GM18951 (cell line): ENCODE measurements at regions not wholly inside any gene's neighbourhood (a gene's known extent, or its start where the extent isn't known, plus 50 kb on each side); places are given as distances from the start of the nearest gene placed in this dataset.
"Not testable (repeated sequence)": the region's sequence is repeated elsewhere in the genome, so short reads cannot be mapped to it uniquely, and the experiment has no call there.

Experiments used
- POLR2A ChIP-seq: IDR thresholded peaks from 4 replicates; pipeline ENCODE4 v1.6.1; 2011; ENCODE audit warnings: mild to moderate bottlenecking; ENCODE audit not compliant: insufficient read length, insufficient read depth; ENCODE audit errors: extremely low read depth
- in situ Hi-C: fragments of 300-500 bp; cut with MboI; formaldehyde crosslinking; loops from one replicate; pipeline ENCODE4 v1.12.0; 2022; ENCODE audit warnings: low sequenced_read_pairs, mixed read lengths, inconsistent platforms; ENCODE audit not compliant: unreplicated experiment

DNA sequence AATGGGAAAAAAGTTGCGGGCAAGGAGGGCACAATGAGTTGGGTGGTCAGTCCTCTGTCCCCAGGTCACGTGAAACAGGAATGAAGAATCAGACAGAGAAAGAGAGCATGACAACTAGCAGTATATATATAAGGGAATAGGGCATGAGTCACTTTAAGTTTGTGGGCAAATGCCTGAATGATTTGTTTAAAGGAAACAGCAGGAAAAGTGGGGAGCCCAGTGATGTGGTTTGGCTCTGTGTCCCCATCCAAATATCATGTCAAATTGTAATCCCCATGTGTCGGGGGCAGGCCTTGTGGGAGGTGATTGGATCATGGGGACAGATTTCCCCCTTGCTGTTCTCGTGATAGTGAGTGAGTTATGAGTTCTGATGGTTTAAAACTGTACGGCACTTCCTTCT, 195.3 kb upstream of the IGF1 start:
- in situ Hi-C loops, result no loop called here
- TF ChIP-seq POLR2A, result no peak

DNA sequence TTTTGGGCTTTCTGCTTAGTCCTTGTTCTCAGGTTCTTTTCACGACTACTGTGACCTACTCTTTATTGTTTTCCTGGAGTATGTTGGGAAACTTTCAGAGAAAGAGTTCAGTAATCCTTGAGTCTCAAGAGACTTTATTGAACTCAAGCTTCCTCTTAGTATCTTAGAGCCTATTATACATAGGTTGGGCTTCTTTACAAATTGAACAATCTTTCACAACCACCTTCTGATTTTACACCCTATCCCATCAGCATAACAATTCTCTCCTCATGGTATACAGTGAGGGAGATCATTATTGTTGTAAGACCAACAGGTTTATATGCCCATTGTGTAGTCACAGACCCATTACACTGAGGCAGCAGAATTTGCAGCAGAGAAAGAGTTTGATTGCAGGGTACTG, 193.2 kb upstream of the IGF1 start:
- TF ChIP-seq POLR2A, result no peak
- in situ Hi-C loops, result no loop called here

DNA sequence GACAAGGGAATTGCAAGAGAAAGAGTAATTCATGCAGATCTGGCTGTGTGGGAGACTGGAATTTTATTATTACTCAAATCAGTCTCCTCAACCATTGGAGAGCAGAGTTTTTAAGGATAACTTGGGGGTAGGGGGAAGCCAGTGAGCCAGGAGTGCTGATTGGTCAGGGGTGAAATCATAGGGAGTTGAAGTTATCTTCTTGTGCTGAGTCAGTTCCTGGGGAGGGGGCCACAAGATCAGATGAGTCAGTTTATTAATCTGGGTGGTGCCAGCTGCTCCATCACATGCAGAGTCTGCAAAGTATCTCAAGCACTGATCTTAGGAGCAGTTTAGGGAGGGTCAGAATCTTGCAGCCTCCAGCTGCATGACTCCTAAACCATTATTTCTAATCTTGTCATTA, 191.8 kb upstream of the IGF1 start:
- in situ Hi-C loops, result not testable (repeated sequence)

- in situ Hi-C loops, result no loop called here
- no peak for TF ChIP-seq POLR2A
Observed at GRCh38 chr12:102669056-102669455, 188.7 kb upstream of the IGF1 start.

GRCh38 chr12:102666176-102666575, 185.8 kb upstream of the IGF1 start:
- in situ Hi-C loops, result not testable (repeated sequence)

- in situ Hi-C loops, result no loop called here
- no peak for TF ChIP-seq POLR2A
Observed at GRCh38 chr12:102659200-102659911, 179.0 kb upstream of the IGF1 start.

DNA sequence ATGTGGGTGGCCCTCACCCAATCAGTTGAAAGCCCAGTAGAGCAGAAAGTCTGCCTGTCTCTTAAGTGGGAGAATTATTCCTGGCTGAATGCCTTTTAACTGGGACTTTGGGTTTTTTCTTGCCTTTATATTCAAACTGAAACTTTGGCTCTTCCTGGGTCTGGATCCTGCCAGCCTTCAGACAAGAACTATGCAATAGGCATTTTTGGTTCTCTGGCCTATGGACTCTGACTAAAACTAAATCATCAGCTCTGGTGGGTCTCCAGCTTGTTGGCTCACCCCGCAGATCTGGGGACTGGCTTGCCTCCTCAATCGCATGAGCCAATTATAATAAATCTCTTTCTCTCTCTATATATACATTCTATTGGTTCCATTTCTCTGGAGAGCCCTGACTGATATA, 173.0 kb upstream of the IGF1 start:
- in situ Hi-C loops, result loop anchor here (5.0 kb wide), 1 partner anchor 44 kb away; no protein-coding TSS in a partner anchor
- no peak for TF ChIP-seq POLR2A

DNA sequence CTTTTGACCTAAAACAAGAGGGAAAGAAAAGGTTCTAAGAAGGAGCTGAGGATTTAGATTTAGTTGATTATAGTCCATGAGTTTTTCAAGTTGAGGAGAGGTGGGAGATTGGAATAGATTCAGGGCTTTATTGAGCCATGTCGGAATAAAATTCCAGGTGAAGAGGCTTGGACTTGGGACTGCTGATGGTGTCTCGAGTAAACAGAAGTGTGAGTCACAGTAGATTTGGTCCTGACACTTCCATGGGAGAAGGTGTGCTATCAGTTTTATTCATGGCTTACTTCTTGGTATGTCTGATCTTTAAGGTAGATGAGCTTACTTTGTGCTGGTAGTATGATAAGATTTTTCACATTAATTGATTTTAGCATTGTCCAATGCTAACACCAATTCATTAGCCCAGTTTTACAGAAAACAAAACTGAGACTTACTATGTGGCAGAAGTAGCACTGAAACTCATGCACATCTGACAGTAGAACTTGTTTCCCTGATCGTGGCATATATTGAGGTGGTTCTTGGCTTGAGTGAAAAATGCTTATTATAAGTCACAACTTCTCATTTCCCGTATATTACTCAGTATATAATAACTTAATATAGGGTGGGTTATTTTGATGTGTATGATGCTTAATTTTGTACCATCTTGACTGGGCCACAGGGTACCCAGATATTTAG, 172.4 kb upstream of the IGF1 start:
- TF ChIP-seq POLR2A, result no peak
- in situ Hi-C loops, result loop anchor here (5.0 kb wide), 1 partner anchor 45 kb away; no protein-coding TSS in a partner anchor

GRCh38 chr12:102645968-102646367, 165.6 kb upstream of the IGF1 start:
- no peak for TF ChIP-seq POLR2A
- in situ Hi-C loops, result no loop called here

DNA sequence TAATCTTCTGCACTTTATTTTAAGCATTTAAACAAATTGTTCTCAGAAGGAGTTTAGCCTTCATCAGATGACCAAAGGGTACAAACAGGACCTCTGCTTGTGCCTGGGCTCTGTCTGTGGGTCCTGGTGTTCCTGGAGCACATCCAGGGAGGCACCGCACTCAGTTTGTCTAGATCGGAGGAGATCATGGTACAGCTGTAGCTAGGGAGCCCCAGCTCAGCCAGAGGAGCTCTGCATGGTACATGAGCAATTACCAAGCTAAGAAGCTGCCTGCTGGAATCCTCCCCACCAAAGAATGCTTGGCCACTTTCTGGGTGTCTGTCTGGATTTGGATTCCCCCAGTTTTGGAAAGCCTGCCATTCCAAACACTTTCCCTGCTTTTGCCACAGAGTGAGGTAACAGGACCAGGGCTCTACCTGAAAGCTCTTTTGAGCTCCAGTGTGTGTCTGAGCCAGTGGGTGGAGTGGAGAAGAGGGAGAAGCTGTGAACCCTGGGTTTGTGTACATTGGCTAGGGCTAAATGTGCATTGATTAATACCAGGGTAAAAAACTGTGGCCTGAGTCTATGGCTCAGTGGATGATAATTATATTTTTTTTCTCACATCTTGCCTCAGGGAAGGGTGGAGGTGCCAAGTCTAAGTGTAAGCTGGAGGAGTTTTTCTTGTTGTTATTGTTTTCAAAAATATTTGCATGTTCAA, 163.7 kb upstream of the IGF1 start:
- in situ Hi-C loops, result no loop called here
- no peak for TF ChIP-seq POLR2A

DNA sequence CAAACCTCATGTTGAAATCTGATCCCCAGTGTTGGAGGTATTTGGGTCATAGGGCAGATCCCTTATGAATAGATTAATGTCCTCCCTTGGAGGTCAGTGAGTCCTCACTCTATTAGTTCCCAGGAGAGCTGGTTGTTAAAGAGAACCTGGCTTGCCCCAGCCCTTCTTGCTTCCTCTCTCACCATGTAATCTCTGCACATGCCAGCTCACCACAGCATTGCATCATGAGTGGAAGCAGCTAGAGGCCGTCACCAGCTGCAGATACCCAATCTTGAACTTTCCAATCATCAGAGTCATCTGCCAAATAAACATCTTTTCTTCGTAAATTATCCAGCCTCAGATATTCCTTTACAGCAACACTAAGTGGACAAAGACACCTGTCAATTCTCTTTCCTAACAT, 161.8 kb upstream of the IGF1 start:
- no peak for TF ChIP-seq POLR2A
- in situ Hi-C loops, result no loop called here

- in situ Hi-C loops, result not testable (repeated sequence)
Observed at GRCh38 chr12:102640658-102641057, 160.3 kb upstream of the IGF1 start.

DNA sequence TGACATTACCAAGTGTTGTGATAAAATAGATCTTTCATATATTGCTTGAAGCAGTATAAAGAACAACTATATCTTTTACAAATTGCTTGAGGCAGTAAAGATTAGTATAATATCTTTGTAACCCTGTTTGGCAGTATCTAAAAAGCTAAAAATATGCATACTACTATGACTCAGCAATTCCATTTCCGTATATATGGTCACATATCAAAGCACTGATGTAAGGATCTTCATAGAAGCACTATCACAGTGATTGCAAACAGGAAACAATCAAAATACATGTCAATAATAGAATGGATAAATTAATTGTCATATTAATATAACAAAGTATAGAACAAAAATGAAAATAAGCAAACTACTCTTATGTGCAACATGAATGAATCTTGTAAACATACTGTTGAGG, 158.4 kb upstream of the IGF1 start:
- in situ Hi-C loops, result no loop called here
- no peak for TF ChIP-seq POLR2A

GRCh38 chr12:102633981-102634605, 153.7 kb upstream of the IGF1 start:
- in situ Hi-C loops, result no loop called here
- TF ChIP-seq POLR2A, result no peak

DNA sequence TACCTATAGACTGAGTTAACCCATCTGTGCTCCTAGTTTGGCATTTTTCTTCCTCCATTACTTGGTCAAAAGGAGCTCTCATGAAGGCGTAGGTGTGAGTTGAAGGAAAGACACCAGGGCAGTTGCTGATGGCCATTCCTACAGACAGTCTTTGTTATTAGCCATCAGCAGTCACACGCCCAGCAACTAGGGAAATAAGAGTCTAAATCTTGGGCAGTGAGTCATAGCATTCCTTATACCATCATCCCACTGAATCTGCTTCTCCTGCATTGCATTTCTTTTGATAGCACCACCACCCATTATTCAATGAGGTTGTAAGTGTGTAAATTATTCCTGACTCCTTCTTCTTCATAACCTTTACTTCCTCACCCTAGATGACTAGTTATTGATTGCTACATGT, 150.9 kb upstream of the IGF1 start:
- in situ Hi-C loops, result no loop called here
- no peak for TF ChIP-seq POLR2A
